ENCODE measurements at regions not wholly inside any gene's neighbourhood (a gene's known extent, or its start where the extent isn't known, plus 50 kb on each side); places are given as distances from the start of the nearest gene placed in this dataset.

GRCh38 chr10:91035650-91036292, 114.9 kb upstream of the ANKRD1 start:
- POLR2A ChIA-PET = no interaction called here
- H3K4me1 Mint-ChIP-seq (ENCODE audit: insufficient read depth, unreplicated experiment) = peaks cover 5% of the 10 kb centered on the region
- no TSS peak for BruUV-seq (replicated peaks)
- no peak overlapping the region for H3K4me3 Mint-ChIP-seq (ENCODE audit: unreplicated experiment)
- no peak overlapping the region for H3K27ac Mint-ChIP-seq (ENCODE audit: low read depth, unreplicated experiment)
- H3K27me3 Mint-ChIP-seq (ENCODE audit: insufficient read depth, unreplicated experiment) = peaks cover 9% of the 10 kb centered on the region
- no peaks in the 10 kb centered on the region for H3K36me3 Mint-ChIP-seq (ENCODE audit: insufficient read depth, unreplicated experiment)
- H3K9me3 Mint-ChIP-seq (ENCODE audit: unreplicated experiment) = no peaks in the 10 kb centered on the region
- TF ChIP-seq CTCF (IDR thresholded peaks at IDR 0.05; ENCODE audit: unreplicated experiment) = no peak
- intact Hi-C loops (cut with micrococcal nuclease) = no loop called here
- CTCF ChIA-PET = interaction anchor here (0.6 kb wide), 1 partner anchor 31 kb away, joined by 4 read pairs; no protein-coding TSS in a partner anchor
- DNase-seq (ENCODE audit: unreplicated experiment) = no peak

- DNase-seq (ENCODE audit: unreplicated experiment) = peak; percentile 22
- Mint-ChIP-seq H3K4me3 (ENCODE audit: unreplicated experiment) (no peak overlapping the region), H3K27me3 (ENCODE audit: insufficient read depth, unreplicated experiment) (peaks cover 11% of the 10 kb centered on the region), H3K9me3 (ENCODE audit: unreplicated experiment) (no peaks in the 10 kb centered on the region), H3K36me3 (ENCODE audit: insufficient read depth, unreplicated experiment) (no peaks in the 10 kb centered on the region), H3K4me1 (ENCODE audit: insufficient read depth, unreplicated experiment) (peaks cover 6% of the 10 kb centered on the region), H3K27ac (ENCODE audit: low read depth, unreplicated experiment) (no peak overlapping the region)
- intact Hi-C loops (cut with micrococcal nuclease) = no loop called here
- TF ChIP-seq CTCF (IDR thresholded peaks at IDR 0.05; ENCODE audit: unreplicated experiment) = no peak
- POLR2A ChIA-PET = interaction anchor here (0.7 kb wide), 1 partner anchor 1835 kb away, joined by 3 read pairs; no protein-coding TSS in a partner anchor
- CTCF ChIA-PET = no interaction called here
- no TSS peak for BruUV-seq (replicated peaks)
These were observed 116.0 kb upstream of the ANKRD1 start for GRCh38 chr10:91036807-91037411.

- no peak overlapping the region for H3K4me3 Mint-ChIP-seq (ENCODE audit: unreplicated experiment)
- intact Hi-C loops (cut with micrococcal nuclease) = no loop called here
- BruUV-seq (replicated peaks) = no TSS peak
- DNase-seq (ENCODE audit: unreplicated experiment) = no peak
- H3K9me3 Mint-ChIP-seq (ENCODE audit: unreplicated experiment) = no peaks in the 10 kb centered on the region
- no peaks in the 10 kb centered on the region for H3K36me3 Mint-ChIP-seq (ENCODE audit: insufficient read depth, unreplicated experiment)
- peaks cover 12% of the 10 kb centered on the region for H3K4me1 Mint-ChIP-seq (ENCODE audit: insufficient read depth, unreplicated experiment)
- ChIA-PET POLR2A (interaction anchor here (1.1 kb wide), 1 partner anchor 127 kb away, joined by 5 read pairs; no protein-coding TSS in a partner anchor), CTCF (interaction anchor here (1.3 to 7.4 kb wide), 2 partner anchors 50 to 211 kb away, joined by 8 to 76 read pairs; no protein-coding TSS in a partner anchor)
- no peak overlapping the region for H3K27ac Mint-ChIP-seq (ENCODE audit: low read depth, unreplicated experiment)
- H3K27me3 Mint-ChIP-seq (ENCODE audit: insufficient read depth, unreplicated experiment) = peaks cover 20% of the 10 kb centered on the region
- TF ChIP-seq CTCF (IDR thresholded peaks at IDR 0.05; ENCODE audit: unreplicated experiment) = no peak
These were observed 118.1 kb upstream of the ANKRD1 start for GRCh38 chr10:91038971-91039370.

GRCh38 chr10:91040343-91040742, 119.5 kb upstream of the ANKRD1 start:
- Mint-ChIP-seq H3K4me1 (ENCODE audit: insufficient read depth, unreplicated experiment) (peaks cover 12% of the 10 kb centered on the region), H3K36me3 (ENCODE audit: insufficient read depth, unreplicated experiment) (no peaks in the 10 kb centered on the region), H3K4me3 (ENCODE audit: unreplicated experiment) (no peak overlapping the region), H3K27ac (ENCODE audit: low read depth, unreplicated experiment) (no peak overlapping the region), H3K9me3 (ENCODE audit: unreplicated experiment) (no peaks in the 10 kb centered on the region), H3K27me3 (ENCODE audit: insufficient read depth, unreplicated experiment) (peaks cover 20% of the 10 kb centered on the region)
- no peak for TF ChIP-seq CTCF (IDR thresholded peaks at IDR 0.05; ENCODE audit: unreplicated experiment)
- POLR2A ChIA-PET = interaction anchor here (0.7 to 1.3 kb wide), 2 partner anchors 30 to 57 kb away, joined by 3 read pairs; no protein-coding TSS in a partner anchor
- DNase-seq (ENCODE audit: unreplicated experiment) = no peak
- BruUV-seq (replicated peaks) = no TSS peak
- CTCF ChIA-PET = interaction anchor here (7.4 kb wide), 1 partner anchor 210 kb away, joined by 76 read pairs; no protein-coding TSS in a partner anchor
- intact Hi-C loops (cut with micrococcal nuclease) = no loop called here

Measured in MCF 10A (cell line).